HL-60 (cell line): ENCODE measurements at regions not wholly inside any gene's neighbourhood (a gene's known extent, or its start where the extent isn't known, plus 50 kb on each side); places are given as distances from the start of the nearest gene placed in this dataset.

Experiments used
- CTCF ChIP-seq: IDR thresholded peaks from one replicate; pipeline ENCODE4 v1.5.1; 2011; ENCODE audit warnings: low read length, control low read depth, inconsistent platforms; ENCODE audit not compliant: insufficient read depth
- GABPA ChIP-seq: IDR thresholded peaks from 2 replicates; pipeline ENCODE4 v1.6.1; 2012; ENCODE audit warnings: low read depth
- POLR2AphosphoS5 ChIP-seq: IDR thresholded peaks from 2 replicates; pipeline ENCODE4 v1.6.1; 2012; ENCODE audit warnings: low read depth
- REST ChIP-seq: IDR thresholded peaks from 2 replicates; pipeline ENCODE4 v1.6.1; 2012; ENCODE audit warnings: low read depth; ENCODE audit not compliant: insufficient replicate concordance

GRCh38 chr1:212500983-212501382 lies 68.3 kb downstream of the NENF start:
- TF ChIP-seq GABPA: no peak
- TF ChIP-seq CTCF: no peak
- no peak for TF ChIP-seq POLR2AphosphoS5
- TF ChIP-seq REST: no peak
